Activated CD4-positive, alpha-beta T cell treated with anti-CD3 and anti-CD28 coated beads for 48 hours (primary cell): ENCODE measurements at regions not wholly inside any gene's neighbourhood (a gene's known extent, or its start where the extent isn't known, plus 50 kb on each side); places are given as distances from the start of the nearest gene placed in this dataset.

Source experiments
- DNase-seq: peaks from one replicate; pipeline ENCODE4 v3.0.0-alpha.2; 2020

DNA sequence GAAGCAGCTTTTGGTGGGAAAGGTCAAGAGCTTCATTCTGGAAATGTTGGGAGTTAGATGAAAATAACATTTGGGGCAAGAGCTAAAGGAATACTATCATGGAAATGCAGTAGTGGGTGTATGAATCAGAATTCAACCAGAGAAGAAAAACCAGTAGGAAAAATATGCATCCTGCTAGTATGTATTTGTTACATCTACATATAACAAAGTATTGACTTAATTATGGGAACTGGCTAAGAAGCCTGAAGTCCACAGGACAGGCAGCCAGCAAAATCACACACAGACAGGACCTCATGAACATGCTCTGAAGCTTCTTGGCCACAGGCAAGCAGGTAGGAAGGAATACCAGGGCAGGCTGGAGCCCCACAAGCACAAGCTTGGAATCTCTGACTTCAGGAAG, 185.8 kb downstream of the FBXO15 start:
- no peak for DNase-seq

DNA sequence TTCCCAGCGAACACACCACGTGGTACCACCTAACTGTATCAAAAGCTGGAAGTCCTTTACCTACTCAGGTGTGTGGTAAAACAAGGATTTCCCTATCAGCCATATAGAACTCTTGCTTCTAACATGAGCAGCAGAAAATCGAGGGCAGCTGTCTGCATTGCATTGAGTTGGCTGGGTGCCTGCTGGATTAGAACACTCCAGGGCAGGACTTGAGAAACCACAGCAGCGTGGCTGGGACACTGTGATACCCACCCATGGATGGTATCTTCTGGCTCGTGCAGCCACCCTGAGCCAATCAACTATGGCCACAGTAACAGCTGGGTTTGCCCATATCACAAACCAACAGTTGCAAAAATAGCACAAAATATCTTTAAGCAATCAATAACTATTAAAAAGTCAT, 188.3 kb downstream of the FBXO15 start:
- no peak for DNase-seq

DNA sequence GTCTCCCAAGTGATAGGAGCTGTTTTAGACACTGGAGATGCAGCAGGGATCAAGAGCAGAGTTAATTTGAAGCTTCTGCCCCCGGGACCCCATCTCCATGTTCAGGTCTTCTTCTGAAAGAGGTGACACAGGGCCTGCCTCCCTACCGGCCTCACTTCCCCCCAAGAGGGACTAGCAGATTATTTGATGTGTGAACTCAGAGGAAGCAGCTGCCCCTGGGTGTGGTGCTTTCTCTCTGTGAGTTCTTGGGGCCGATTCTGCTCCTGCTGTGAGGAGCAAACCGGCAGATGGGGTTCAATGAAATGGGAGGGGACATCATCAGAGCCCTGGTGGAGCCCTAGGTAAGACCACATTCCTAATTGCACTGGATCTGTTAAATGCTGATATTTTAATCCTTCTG, 193.4 kb downstream of the FBXO15 start:
- DNase-seq = no peak

DNA sequence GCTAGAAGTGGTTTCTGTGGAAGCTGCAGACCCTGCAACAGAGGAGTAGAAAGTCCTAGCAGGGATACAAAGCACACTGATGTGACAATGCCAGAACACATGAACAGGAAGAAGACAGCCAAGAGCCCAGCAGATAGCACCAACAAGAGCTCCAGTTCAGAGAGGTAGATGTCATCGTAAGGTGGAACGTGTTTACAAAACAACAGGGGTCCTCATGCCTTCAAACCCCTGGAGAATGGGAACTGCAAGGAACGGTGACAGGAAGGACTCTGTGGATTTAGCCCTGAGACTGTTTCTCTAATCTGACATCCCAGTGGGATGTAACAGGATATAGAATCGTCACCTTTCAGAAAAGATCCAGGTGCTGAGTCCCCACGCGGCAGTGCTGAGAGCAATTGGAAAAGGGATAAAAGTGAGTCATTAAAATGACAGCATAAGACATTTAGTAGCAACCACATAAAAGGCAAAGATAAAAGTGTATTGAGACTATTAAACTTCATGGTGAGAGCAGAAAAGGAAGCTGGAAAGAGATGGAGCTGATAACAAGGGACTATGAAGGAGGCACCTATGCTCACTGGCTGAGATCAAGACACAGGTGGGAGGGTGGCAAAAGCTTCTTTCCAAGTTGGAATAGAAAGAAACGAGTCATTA, 195.2 kb downstream of the FBXO15 start:
- DNase-seq = no peak

DNA sequence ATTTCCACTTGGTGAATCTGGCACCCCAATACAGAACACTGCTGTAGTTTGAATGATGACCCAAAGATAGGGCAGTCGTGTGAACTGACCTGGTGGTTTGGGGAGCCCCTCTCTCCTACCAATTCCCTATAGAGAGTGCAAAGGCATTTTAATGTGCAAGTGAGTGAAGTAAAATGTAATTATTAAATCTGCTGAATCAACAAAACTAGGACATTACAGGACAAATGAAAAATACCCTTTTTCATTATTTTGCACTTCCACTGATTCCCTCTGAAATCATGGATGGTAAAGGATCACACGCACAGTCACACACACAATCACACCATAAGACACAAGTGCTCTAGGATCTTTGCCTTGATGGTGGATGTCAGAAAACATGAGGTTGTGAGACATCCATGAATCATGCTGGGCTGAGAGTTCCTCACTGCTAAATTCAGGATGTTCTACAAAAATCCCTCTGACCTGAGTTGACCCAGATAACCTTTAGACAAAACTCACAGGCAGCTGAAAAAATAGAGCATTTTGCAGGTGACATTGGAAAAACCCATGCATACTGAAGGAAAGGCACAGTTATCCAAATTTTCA, 197.4 kb downstream of the FBXO15 start:
- no peak for DNase-seq

DNA sequence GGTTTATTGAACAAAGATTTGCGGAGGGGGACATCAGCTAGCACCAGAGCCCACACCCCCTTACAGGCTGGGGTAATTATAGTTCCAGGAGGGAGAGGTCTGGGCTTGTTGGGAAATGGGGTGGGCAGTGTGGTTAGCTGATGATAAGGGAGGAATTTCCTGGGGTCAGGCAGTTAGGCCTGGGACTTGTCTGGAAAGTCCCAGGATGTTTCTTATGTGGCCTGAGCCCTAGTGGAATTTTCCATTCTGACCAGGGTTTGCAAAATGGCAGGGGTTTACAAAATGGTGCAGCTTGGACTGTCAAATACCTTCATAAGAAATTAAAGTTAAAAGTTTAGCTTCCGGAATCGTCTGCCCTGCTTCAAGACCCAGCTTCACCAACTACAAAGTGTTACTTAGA, 199.1 kb downstream of the FBXO15 start:
- DNase-seq = no peak

DNA sequence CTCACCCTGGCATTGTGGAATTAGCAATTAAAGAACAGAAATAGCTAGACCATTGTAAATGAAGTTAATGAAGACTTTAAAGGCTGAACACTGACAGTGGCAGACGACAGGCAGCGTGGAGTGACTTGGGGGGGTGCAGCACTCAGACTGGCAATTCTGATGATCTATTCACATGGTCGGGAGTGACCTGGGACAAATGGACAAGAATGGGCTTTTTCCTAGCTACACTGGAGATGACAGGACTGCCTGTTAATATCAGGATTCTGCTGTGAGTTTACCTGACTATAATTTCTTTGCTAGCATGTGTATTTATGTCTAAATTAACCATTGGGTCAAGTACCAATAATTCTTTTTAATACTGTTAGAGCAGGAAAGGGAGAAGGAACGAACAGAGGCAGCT, 199.6 kb downstream of the FBXO15 start:
- no peak for DNase-seq

DNA sequence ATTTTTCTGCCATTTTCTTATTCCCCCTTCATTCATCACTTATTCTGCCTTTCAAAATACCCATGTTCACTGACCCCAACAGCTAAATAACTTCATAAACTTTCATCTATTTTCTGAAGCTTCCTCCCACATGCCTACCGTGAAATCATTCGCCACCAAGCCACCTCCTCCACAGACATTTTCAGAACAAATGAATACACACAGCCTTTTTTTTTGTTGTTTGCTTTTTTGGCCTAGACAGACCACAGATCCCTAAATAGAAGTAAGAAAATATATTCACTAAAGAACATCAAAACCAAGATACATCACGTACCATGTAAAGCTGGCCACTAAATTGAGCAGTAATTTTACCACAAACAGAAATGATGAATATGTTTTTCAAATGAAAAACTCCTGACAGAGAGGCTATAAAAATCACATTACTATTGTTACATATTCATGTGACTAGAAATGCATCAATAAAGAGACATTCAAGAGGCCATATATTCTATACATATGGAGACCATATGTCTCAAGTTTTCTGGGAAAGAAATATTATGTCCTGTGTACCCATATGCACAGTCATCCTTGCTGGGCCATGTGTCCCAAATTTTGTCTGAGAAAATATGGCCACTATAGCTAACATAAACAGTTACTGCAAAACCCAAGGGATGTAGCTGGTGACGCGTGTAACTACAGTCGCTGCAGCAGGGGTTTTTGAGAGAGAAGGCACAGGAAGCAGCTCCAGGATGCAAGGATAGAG, 200.3 kb downstream of the FBXO15 start:
- no peak for DNase-seq

DNA sequence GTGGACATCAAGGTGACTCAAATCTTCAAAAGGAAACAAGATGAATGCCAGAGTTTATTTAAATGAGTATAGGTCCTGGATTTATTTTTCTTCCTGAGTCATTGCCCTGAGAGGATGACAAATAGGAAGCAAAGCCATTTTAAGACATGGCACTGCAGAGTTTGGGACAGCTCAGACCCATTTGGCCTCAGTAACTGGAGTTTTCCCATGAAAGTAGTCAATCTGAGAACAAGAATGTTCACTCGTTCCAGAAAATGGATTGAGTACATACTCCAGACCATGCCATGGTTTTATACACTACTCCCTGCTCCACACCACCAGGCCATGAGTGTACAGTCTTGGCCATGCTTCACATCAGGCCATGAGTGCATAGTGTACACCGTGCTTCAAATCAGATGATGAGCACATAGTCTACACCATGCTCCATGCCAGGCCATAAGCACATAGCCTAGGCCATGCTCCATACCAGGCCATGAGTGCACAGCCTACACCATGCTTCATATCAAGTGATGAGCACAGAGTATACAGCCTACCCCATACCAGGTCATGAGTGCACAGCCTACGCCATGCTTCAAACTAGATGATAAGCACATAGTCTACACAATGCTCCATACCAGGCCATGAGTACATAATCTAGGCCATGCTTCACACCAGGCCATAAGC, 202.4 kb downstream of the FBXO15 start:
- no peak for DNase-seq

DNA sequence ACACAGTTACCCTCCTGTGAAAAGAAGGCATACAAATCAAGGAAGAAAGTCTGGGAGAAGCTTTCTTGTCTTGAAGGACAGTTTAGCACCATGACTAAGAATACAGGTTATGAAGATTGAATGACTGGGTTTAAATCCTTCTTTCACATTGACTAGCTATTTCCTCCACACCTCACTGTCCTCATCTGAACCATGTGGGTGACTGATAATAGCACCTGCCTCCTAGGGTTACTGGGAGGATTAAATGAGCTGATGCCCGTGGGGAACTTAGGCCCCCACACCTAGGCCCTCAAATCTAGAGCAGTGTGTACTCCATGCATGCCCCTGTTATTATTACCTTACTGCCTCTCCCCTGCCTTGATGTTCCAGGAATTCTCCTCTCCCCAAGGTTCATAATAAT, 202.9 kb downstream of the FBXO15 start:
- DNase-seq = no peak

DNA sequence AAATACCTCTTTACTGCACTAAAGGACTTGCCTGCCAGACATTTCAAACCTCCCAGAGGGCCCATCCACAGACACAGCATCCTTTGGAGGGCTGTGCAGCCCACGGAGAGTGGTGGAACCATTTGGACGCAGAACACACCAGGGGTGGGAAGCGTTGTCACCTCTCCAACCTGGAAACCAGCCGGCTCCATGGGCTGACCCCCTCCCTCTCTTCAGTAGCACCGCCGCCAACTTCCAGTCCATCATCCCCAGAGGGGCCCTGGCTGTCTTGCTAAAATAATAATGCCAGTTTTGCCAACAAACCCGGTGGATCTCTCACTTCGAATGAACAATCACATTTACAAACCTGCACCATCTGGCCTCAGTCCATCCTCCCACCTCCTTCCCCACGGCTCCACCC, 203.9 kb downstream of the FBXO15 start:
- DNase-seq = no peak

DNA sequence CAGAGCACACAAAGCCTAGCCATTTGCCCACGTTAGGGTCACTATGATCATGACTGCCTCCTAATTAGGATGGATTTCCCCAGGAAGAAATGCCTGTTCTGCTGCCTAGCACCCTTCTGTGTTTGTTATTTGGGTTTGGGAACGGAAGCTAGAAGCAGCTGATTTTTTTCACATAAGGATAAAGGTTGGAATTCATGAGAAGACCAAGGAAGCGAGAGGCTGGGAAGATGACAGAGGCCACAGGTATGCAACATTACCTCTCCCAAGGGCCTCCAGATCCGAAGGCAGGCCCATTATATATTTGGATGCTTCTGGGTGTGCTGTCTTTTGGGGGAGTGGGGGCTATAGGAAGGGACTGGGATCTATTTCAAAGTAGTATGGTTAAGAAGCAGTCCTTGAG, 204.7 kb downstream of the FBXO15 start:
- DNase-seq = no peak

DNA sequence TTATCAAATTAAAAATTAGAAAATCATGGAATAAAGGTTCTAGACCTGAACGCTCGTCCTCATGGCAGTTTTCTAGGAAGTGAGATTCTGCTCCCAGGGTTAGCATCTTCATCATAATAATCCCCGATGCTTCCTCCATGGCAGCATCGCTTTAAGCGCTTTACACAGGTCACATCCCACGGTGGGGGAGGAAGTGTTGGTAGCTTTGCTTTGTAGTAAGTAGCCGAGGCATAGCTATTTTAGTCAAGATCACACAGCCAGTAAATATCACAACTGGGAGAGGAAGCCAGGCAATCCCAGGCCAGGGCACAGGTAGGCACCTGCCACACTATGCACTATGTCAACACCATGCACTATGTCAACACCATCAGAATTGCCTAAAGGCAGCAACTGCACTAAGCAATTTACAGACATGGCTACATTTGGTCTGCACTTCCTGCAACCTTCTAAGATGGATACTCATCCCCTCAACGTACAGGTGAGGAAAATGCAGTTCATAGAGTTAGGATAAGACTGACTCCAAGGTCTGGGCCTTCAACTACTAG, 205.5 kb downstream of the FBXO15 start:
- no peak for DNase-seq

DNA sequence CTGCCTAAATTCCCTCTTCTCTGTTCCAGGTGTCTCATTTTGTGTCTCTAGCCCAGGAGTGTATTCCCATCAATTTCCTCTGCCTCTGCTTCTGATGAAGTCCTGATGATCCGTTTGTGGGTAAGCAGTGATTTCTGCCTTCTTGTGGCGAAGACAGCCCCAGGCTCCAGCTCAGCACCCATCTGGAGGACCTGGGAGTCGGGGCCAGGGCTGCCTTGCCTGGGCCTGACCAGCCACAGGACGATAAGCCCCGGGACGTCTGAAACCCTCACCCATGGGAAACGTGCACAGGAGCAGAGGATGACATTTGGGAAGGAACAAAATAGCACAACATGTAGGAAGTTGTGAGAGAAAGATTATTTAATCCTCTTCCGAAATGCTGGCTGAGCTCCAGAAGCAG, 206.9 kb downstream of the FBXO15 start:
- DNase-seq = no peak

DNA sequence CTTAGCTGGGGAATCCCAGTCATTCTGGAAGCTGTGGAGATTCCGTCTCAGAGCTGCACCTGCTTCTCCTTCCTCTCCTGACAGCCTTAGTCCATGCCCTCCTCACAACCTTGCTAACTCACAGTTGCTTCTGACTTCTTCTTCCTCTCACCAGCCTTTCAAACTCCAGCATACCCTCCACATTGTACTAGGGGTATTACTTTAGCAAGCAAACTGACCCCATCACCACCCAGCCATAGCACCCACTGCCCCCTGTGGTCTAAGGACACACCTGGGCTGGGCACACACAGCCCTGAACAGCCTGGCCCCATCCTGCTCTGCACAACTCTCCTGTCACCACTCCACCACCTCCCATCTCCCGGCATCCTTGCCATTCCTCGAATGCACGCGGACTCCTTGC, 208.2 kb downstream of the FBXO15 start:
- no peak for DNase-seq

DNA sequence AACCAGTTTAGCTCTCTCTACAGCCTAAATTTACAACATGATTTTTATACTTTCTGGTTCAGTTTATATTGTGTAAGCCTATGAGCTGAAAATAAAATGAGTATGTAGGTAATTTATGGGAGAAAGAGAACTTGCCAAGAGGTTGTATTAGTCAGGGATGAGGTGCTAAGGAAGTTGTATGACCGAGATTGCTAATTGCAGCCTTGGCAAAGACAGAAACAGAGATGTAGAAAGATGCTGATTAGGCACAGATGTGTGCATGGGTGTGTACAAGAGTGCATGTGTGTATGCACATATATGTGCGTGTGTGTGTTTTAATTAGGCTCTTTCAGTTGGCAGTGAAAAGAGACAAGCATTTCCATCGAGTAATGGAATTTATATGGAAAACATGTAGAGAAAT, 213.9 kb downstream of the FBXO15 start:
- no peak for DNase-seq

DNA sequence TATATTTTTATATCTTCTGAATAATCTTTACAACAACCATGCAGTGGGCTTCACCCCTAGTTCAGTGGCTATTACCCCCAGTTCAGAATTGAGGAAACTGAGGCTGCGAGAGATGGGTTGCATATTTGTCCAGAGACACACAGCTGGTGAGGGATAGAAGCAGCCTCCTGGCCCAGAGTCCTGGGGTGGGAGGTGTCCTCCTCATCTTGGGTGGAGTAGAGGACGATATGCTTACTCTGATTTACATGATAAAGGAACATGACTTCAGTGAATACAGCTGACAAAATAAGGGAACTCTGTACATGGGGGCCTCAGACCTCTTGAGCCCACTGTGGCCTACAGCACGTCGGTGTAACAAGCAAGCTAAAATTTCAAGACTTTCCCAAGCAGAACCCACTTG, 214.7 kb downstream of the FBXO15 start:
- DNase-seq = no peak

DNA sequence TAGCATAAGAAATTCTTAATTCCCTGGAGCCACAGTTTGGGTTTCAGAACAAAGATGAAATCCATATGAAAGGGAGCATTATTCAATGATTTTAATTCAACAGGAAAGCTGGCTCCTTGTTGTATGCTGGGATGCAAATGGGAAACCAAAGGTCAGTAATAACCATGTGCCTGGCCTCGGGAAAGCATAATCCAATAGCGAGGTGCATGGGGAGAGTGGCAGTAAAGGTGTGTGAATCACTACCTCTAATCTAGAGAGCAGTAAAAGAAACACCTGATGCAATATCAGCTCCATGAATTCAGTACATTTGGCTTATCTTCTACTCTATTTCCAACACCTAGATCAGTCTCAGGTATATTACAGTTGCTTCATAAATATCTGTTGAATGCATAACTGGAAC, 220.1 kb downstream of the FBXO15 start:
- no peak for DNase-seq

DNA sequence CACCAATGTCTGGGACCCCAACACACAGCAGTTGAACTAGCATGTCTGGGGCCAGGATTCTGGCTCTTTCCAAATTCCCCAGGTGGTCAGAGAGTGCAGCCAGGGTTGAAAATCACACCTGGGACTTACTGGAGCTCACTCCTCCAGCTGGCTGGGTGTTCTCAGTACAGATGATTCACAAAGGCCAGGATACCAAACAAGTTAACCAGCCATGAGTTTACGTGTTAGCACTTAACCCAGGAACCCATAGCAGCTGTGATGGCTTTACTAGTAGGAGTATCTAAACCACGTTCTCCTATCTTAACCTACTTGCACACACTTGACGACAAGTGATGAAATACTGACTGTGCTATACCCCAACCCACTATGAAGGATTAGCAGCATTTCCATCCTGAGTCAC, 222.8 kb downstream of the FBXO15 start:
- no peak for DNase-seq

DNA sequence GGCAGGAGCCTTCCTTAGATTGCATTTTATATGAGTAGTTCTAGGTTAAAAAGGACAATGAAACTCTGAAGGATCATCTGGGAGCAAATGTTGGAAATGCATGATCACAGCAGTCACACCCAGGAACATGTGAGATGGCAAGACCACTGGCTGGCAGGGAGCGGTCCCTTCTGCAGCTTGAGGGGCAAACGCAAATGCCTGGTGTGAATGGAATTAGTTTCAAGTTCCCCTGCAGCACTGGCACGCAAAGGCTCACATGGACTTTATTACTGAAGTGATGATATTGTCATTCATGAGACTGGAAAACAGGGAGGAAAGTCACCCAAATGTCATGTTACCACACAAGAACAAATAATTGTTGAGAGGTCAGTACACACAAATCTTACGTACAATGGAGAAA, 223.3 kb downstream of the FBXO15 start:
- no peak for DNase-seq

DNA sequence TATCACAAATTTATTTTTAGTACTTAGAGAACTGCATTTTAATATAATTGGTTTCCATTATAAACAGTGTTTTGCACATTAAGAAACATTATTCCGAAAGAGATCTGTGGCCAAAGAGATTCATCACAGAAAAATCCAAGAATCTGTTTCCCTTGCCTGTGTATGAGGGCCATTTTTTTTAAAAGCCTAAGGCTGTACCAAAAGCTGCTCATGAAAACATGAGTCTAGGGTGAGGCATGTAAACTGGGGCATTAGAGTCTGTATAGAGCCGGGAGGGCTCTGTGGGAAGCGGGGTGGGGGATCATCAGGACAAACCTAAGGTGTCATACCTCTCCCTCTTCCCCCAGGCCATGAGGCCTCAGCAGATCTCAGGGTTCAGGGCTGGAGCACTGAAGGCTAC, 223.8 kb downstream of the FBXO15 start:
- DNase-seq = no peak

DNA sequence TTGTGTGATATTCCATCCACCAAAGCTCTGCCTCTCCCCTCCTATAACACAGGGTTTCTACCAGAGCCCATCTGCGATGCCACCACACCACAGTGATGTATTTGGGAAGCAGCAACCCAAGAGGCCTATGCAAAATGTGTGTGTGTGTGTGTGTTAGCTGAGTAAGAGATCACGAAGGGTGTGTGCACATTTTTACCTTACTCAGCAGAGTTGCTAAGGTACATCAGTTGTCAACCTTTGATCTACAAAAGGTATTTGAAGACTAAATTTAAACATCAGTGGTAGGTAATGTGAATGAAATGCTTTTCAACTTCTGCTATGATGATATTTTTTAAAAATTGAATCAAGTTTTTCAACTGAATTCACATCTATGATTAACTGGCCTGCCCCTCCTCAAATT, 227.6 kb downstream of the FBXO15 start:
- no peak for DNase-seq

DNA sequence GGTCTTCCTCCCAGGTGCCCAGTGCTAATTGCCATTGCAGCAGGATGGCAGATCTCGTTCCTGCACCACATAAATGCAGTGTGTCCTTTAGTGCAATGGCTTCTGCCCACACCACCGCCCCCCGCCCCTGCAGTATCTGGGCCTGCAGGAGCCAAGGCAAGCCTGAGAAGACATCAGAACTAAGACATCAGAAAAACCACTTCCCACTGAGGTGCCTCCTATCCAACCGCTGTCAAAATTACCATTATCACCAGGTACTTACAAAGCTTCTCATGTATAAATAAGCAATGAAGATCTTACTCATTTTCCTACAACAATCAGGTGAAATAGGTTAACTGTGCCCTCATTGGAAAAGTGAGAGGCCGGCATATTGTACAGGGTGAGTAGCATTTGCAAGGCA, 228.8 kb downstream of the FBXO15 start:
- no peak for DNase-seq

DNA sequence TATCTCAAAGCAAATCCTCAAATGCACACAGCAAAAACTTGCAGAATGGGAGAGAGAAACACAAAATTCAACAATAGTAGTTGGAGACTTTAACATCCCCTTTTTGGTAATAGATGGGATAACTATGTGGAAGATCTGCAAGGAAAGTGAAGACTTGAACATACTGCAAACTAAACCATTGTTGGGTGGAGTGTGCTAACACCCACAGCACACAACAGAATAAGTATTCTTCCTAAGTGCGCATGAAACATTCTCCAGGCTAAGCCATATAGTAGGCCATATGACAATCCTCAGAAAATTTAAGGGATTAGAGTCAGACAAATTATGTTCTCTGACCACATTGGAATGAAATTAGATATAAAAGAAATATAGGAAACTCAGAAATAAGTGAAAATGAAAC, 230.6 kb downstream of the FBXO15 start:
- no peak for DNase-seq
